Activated CD8-positive, alpha-beta memory T cell treated with anti-CD3 and anti-CD28 coated beads, Interleukin-2, amount 50 U/mL, for 48 hours (primary cell): ENCODE measurements at regions not wholly inside any gene's neighbourhood (a gene's known extent, or its start where the extent isn't known, plus 50 kb on each side); places are given as distances from the start of the nearest gene placed in this dataset.
"Not testable (repeated sequence)": the region's sequence is repeated elsewhere in the genome, so short reads cannot be mapped to it uniquely, and the experiment has no call there.

Experiments
- DNase-seq: peaks from one replicate; pipeline ENCODE4 v3.0.0-alpha.2; 2020

GRCh38 chr11:38365274-38365673 is 1767.2 kb upstream of the RAG2 start:
- DNase-seq = no peak

GRCh38 chr11:38356255-38356654 is 1758.2 kb upstream of the RAG2 start:
- no peak for DNase-seq

GRCh38 chr11:38345286-38345685 is 1747.2 kb upstream of the RAG2 start:
- DNase-seq = no peak

- not testable (repeated sequence) for DNase-seq
Measured at GRCh38 chr11:38341612-38342011, 1743.6 kb upstream of the RAG2 start.

- no peak for DNase-seq
Measured at GRCh38 chr11:38339835-38340440, 1741.9 kb upstream of the RAG2 start.

GRCh38 chr11:38338022-38338421 is 1740.0 kb upstream of the RAG2 start:
- DNase-seq = not testable (repeated sequence)

- DNase-seq = no peak
Measured at GRCh38 chr11:38332046-38332445, 1734.0 kb upstream of the RAG2 start.

- DNase-seq = no peak
Measured at GRCh38 chr11:38330578-38330977, 1732.5 kb upstream of the RAG2 start.

- no peak for DNase-seq
Measured at GRCh38 chr11:38323961-38324761, 1726.1 kb upstream of the RAG2 start.

- DNase-seq = no peak
Measured at GRCh38 chr11:38315151-38315550, 1717.1 kb upstream of the RAG2 start.

- DNase-seq = no peak
Measured at GRCh38 chr11:38307455-38307854, 1709.4 kb upstream of the RAG2 start.

GRCh38 chr11:38305682-38306081 is 1707.6 kb upstream of the RAG2 start:
- no peak for DNase-seq

GRCh38 chr11:38304926-38305325 is 1706.9 kb upstream of the RAG2 start:
- no peak for DNase-seq

GRCh38 chr11:38302564-38302963 is 1704.5 kb upstream of the RAG2 start:
- no peak for DNase-seq

GRCh38 chr11:38300570-38300969 is 1702.5 kb upstream of the RAG2 start:
- DNase-seq = no peak

GRCh38 chr11:38296211-38296776 is 1698.3 kb upstream of the RAG2 start:
- no peak for DNase-seq

GRCh38 chr11:38282718-38283117 is 1684.7 kb upstream of the RAG2 start:
- no peak for DNase-seq

- DNase-seq = no peak
Measured at GRCh38 chr11:38278457-38279141, 1680.6 kb upstream of the RAG2 start.

GRCh38 chr11:38274031-38274430 is 1676.0 kb upstream of the RAG2 start:
- DNase-seq = no peak

- DNase-seq = no peak
Measured at GRCh38 chr11:38272376-38272775, 1674.3 kb upstream of the RAG2 start.

GRCh38 chr11:38266691-38267090 is 1668.7 kb upstream of the RAG2 start:
- DNase-seq = no peak

- DNase-seq = no peak
Measured at GRCh38 chr11:38256436-38256835, 1658.4 kb upstream of the RAG2 start.

GRCh38 chr11:38254913-38255312 is 1656.9 kb upstream of the RAG2 start:
- DNase-seq = no peak

GRCh38 chr11:38252620-38253019 is 1654.6 kb upstream of the RAG2 start:
- no peak for DNase-seq
